Type B pancreatic cell (in vitro differentiated cells): ENCODE measurements at regions not wholly inside any gene's neighbourhood (a gene's known extent, or its start where the extent isn't known, plus 50 kb on each side); places are given as distances from the start of the nearest gene placed in this dataset.

Experiments used
- DNase-seq: peaks from one replicate; pipeline ENCODE4 v3.0.0; 2021; ENCODE audit warnings: mixed read lengths; ENCODE audit not compliant: unreplicated experiment; ENCODE audit errors: extremely low spot score
- H3K27ac Mint-ChIP-seq: 2 replicates; pipeline ENCODE4 v1.8.0; 2021; ENCODE audit warnings: mild to moderate bottlenecking, mixed read lengths
- H3K27me3 Mint-ChIP-seq: 2 replicates; pipeline ENCODE4 v1.8.0; 2021; ENCODE audit warnings: mixed read lengths
- H3K36me3 Mint-ChIP-seq: 2 replicates; pipeline ENCODE4 v1.8.0; 2021; ENCODE audit warnings: mixed read lengths
- H3K4me1 Mint-ChIP-seq: one replicate; pipeline ENCODE4 v1.8.0; 2021; ENCODE audit warnings: mixed read lengths; ENCODE audit not compliant: unreplicated experiment
- H3K4me3 Mint-ChIP-seq: 2 replicates; pipeline ENCODE4 v1.8.0; 2021; ENCODE audit warnings: mild to moderate bottlenecking, mixed read lengths
- H3K9me3 Mint-ChIP-seq: 2 replicates; pipeline ENCODE4 v1.8.0; 2021; ENCODE audit warnings: mixed read lengths
- CTCF ChIP-seq: fragments of 200-600 bp; sonication (generic); conservative IDR thresholded peaks from 2 replicates; pipeline ENCODE4 v1.5.0; 2021; ENCODE audit warnings: antibody characterized with exemption, mild to moderate bottlenecking

- Mint-ChIP-seq H3K9me3 (no peaks in the 10 kb centered on the region), H3K4me1 (no peaks in the 10 kb centered on the region), H3K36me3 (no peaks in the 10 kb centered on the region), H3K27me3 (peaks cover 16% of the 10 kb centered on the region), H3K4me3 (no peak overlapping the region), H3K27ac (no peak overlapping the region)
- TF ChIP-seq CTCF: no peak
- no peak for DNase-seq
Measured at GRCh38 chr1:5242850-5243249, 588.4 kb downstream of the AJAP1 start.

GRCh38 chr1:5239911-5240310, 585.5 kb downstream of the AJAP1 start:
- Mint-ChIP-seq H3K36me3 (no peaks in the 10 kb centered on the region), H3K4me3 (no peak overlapping the region), H3K27ac (no peak overlapping the region), H3K27me3 (peaks cover 16% of the 10 kb centered on the region), H3K4me1 (no peaks in the 10 kb centered on the region), H3K9me3 (no peaks in the 10 kb centered on the region)
- DNase-seq: no peak
- TF ChIP-seq CTCF: no peak

GRCh38 chr1:5238351-5239130, 584.1 kb downstream of the AJAP1 start:
- TF ChIP-seq CTCF: no peak
- Mint-ChIP-seq H3K36me3 (no peaks in the 10 kb centered on the region), H3K9me3 (peaks cover under 1% of the 10 kb centered on the region), H3K4me3 (no peak overlapping the region), H3K4me1 (no peaks in the 10 kb centered on the region), H3K27ac (no peak overlapping the region), H3K27me3 (peaks cover 15% of the 10 kb centered on the region)
- DNase-seq: no peak

- Mint-ChIP-seq H3K9me3 (peaks cover 11% of the 10 kb centered on the region), H3K27me3 (peaks cover 24% of the 10 kb centered on the region), H3K4me3 (no peak overlapping the region), H3K36me3 (no peaks in the 10 kb centered on the region), H3K4me1 (no peaks in the 10 kb centered on the region), H3K27ac (no peak overlapping the region)
- TF ChIP-seq CTCF: no peak
- DNase-seq: no peak
Measured at GRCh38 chr1:5235355-5235899, 581.0 kb downstream of the AJAP1 start.

GRCh38 chr1:5232537-5232936, 578.1 kb downstream of the AJAP1 start:
- Mint-ChIP-seq H3K4me1 (no peaks in the 10 kb centered on the region), H3K9me3 (peaks cover 11% of the 10 kb centered on the region), H3K36me3 (no peaks in the 10 kb centered on the region), H3K27me3 (peaks cover 38% of the 10 kb centered on the region), H3K27ac (no peak overlapping the region), H3K4me3 (no peak overlapping the region)
- DNase-seq: no peak
- peak; percentile 19 for TF ChIP-seq CTCF
